ENCODE measurements at regions not wholly inside any gene's neighbourhood (a gene's known extent, or its start where the extent isn't known, plus 50 kb on each side); places are given as distances from the start of the nearest gene placed in this dataset.

GRCh38 chr1:2957329-2957728 lies 63.9 kb upstream of the ACTRT2 start:
- FAIRE-seq (no peak), DNase-seq (ENCODE audit: low read depth in 1 of 2, low spot score in 2 of 2) (no peak)
- H2BK15ac ChIP-seq (ENCODE audit: low read length): no peak overlapping the region
- no peak overlapping the region for H3K4me3 ChIP-seq (ENCODE audit: extremely low read depth in 1 of 4, insufficient read depth in 2 of 4, low read depth in 3 of 4, low read length in 4 of 4)
- no peaks in the 10 kb centered on the region for H3K4me1 ChIP-seq (replicated peaks in 1 of 4; ENCODE audit: control insufficient read depth in 3 of 4, insufficient read depth in 4 of 4, low read length in 3 of 4)
- no peaks in the 10 kb centered on the region for H3K27me3 ChIP-seq (replicated peaks in 1 of 4; ENCODE audit: control insufficient read depth in 3 of 4, extremely low read depth in 1 of 4, insufficient read depth in 3 of 4, low read length in 3 of 4)
- H3K18ac ChIP-seq (ENCODE audit: extremely low read depth, low read length): no peak overlapping the region
- H3K36me3 ChIP-seq (ENCODE audit: control insufficient read depth in 2 of 4, insufficient read depth in 4 of 4, low read length in 3 of 4): no peaks in the 10 kb centered on the region
- no peak overlapping the region for H3K27ac ChIP-seq (ENCODE audit: low read depth, low read length)
- ChIA-PET POLR2A (ENCODE audit: partially characterized antibody) (no interaction called here), CTCF (ENCODE audit: partially characterized antibody) (no interaction called here)
- no peak overlapping the region for H4K8ac ChIP-seq (ENCODE audit: extremely low read depth, insufficient read depth, low read length)
- H2AK5ac ChIP-seq (ENCODE audit: low read depth, low read length): no peak overlapping the region
- H3K79me2 ChIP-seq (ENCODE audit: control insufficient read depth in 1 of 2, insufficient read depth in 2 of 2, low read length in 2 of 2): no peaks in the 10 kb centered on the region
- H2BK20ac ChIP-seq (ENCODE audit: low read length): no peak overlapping the region
- no peak overlapping the region for H2BK5ac ChIP-seq (ENCODE audit: low read depth, low read length)
- H3K4me2 ChIP-seq (ENCODE audit: insufficient read depth in 1 of 2, low read depth in 2 of 2, low read length in 2 of 2): no peak overlapping the region
- H3K79me1 ChIP-seq (ENCODE audit: low read depth, low read length): no peaks in the 10 kb centered on the region
- peaks cover 69 to 74% of the 10 kb centered on the region in 2 experiments for H3K9me3 ChIP-seq (ENCODE audit: insufficient read depth in 2 of 2, low read depth in 1 of 2, low read length in 1 of 2)
- no peak overlapping the region for H4K5ac ChIP-seq (ENCODE audit: insufficient read length, low read depth, low read length)
- H3K56ac ChIP-seq (replicated peaks; ENCODE audit: insufficient read length, low read depth, low read length): no peak overlapping the region
- H2AFZ ChIP-seq (ENCODE audit: low read length): no peak overlapping the region
- no peak overlapping the region for H3K14ac ChIP-seq (ENCODE audit: insufficient read length)
- no peak overlapping the region for H3K9ac ChIP-seq (replicated peaks in 1 of 4; ENCODE audit: extremely low read depth in 1 of 4, low read depth in 3 of 4, low read length in 3 of 4)
- H3K23me2 ChIP-seq (ENCODE audit: low read depth, low read length): no peaks in the 10 kb centered on the region
- H3K4ac ChIP-seq (replicated peaks; ENCODE audit: insufficient read length, low read depth, low read length): no peak overlapping the region
- H2BK12ac ChIP-seq (ENCODE audit: low read depth, low read length): no peak overlapping the region
- H2BK120ac ChIP-seq (replicated peaks; ENCODE audit: low read depth, low read length): no peak overlapping the region
- no peak overlapping the region for H4K91ac ChIP-seq (replicated peaks; ENCODE audit: insufficient read length, low read length)
- no peak overlapping the region for H3K23ac ChIP-seq (ENCODE audit: insufficient read length)
- no peaks in the 10 kb centered on the region for H4K20me1 ChIP-seq (replicated peaks in 1 of 2; ENCODE audit: control insufficient read depth in 1 of 2, insufficient read depth in 2 of 2, low read length in 2 of 2)
- no peak for TF ChIP-seq BCL11A (IDR thresholded peaks at IDR 0.05; ENCODE audit: low read depth in 2 of 2, low read length in 2 of 2)
- no peak for TF ChIP-seq HDAC6 (IDR thresholded peaks at IDR 0.05; ENCODE audit: low read depth, low read length)
- TF ChIP-seq SP1 (IDR thresholded peaks at IDR 0.05; ENCODE audit: low read depth, low read length): no peak
- TF ChIP-seq, protein P1, sequence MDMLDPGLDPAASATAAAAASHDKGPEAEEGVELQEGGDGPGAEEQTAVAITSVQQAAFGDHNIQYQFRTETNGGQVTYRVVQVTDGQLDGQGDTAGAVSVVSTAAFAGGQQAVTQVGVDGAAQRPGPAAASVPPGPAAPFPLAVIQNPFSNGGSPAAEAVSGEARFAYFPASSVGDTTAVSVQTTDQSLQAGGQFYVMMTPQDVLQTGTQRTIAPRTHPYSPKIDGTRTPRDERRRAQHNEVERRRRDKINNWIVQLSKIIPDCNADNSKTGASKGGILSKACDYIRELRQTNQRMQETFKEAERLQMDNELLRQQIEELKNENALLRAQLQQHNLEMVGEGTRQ (IDR thresholded peaks at IDR 0.05; ENCODE audit: low read length): no peak
- no peak for TF ChIP-seq MAFK (IDR thresholded peaks at IDR 0.05; ENCODE audit: low read depth, low read length)
- no peak for TF ChIP-seq TAF1 (IDR thresholded peaks at IDR 0.05; ENCODE audit: low read depth, low read length)
- TF ChIP-seq E2F6 (IDR thresholded peaks at IDR 0.05): no peak
- no peak for TF ChIP-seq CTBP2 (IDR thresholded peaks at IDR 0.05; ENCODE audit: borderline replicate concordance, insufficient read depth, insufficient read length, low read length)
- no peak for TF ChIP-seq CBX5 (IDR thresholded peaks at IDR 0.05; ENCODE audit: low read depth, low read length)
- TF ChIP-seq GTF2F1 (IDR thresholded peaks at IDR 0.05; ENCODE audit: borderline replicate concordance, low read depth, low read length): no peak
